HepG2 (cell line): ENCODE measurements at regions not wholly inside any gene's neighbourhood (a gene's known extent, or its start where the extent isn't known, plus 50 kb on each side); places are given as distances from the start of the nearest gene placed in this dataset.

Source experiments
- ATAC-seq: fragments of 200-7000 bp; cut with Tn5 transposase; 3 replicates; pipeline ENCODE4 v1.9.1; 2020; ENCODE audit warnings: mild to moderate bottlenecking, moderate library complexity
- BruUV-seq: library from RNA; stranded (reverse); fragments of 400-500 nt; replicated peaks from 2 replicates; lab custom pipeline; 2021; lab: Mats Ljungman, UMichigan
- CTCF ChIA-PET: fragments of 300-600 bp; formaldehyde crosslinking; extraction: SDS; loops from one replicate; lab custom pipeline; 2021; ENCODE audit warnings: low total read pairs, inconsistent platforms, low intra/inter-chr PET ratio; lab: Yijun Ruan, JAX
- POLR2A ChIA-PET: fragments of 350-600 bp; sonication (Branson Sonifier 250); formaldehyde crosslinking; loops from one replicate; lab custom pipeline; 2020; ENCODE audit warnings: antibody characterized with exemption, inconsistent platforms; lab: Yijun Ruan, JAX
- DNase-seq: peaks from one replicate; pipeline ENCODE4 v3.0.0-alpha.2; 2015; ENCODE audit warnings: low spot score
- FAIRE-seq: peaks from 3 replicates; lab custom pipeline; 2011; peaks lifted over from hg19 to GRCh38; lab: Jason Lieb, UNC
- H2AFZ ChIP-seq: one replicate; pipeline ENCODE4 v1.6.1; 2011; ENCODE audit warnings: low read length, inconsistent platforms
- H3K27ac ChIP-seq: fragments of 300-600 bp; 3 replicates; pipeline ENCODE4 v1.8.0; 2011; ENCODE audit warnings: mixed run types, mild to moderate bottlenecking, mixed read lengths, low read length, inconsistent platforms; ENCODE audit not compliant: insufficient read depth; ENCODE audit errors: extremely low read length
- H3K27me3 ChIP-seq, 2 experiments: fragments of 200-600 bp in 1 of 2; 2 replicates in 1 of 2; 3 replicates in 1 of 2; pipeline versions ENCODE4 v1.6.0 to v1.8.0; 2011; ENCODE audit warnings: low read length in 2 of 2, mild to moderate bottlenecking in 2 of 2, moderate library complexity in 2 of 2, inconsistent platforms in 1 of 2; ENCODE audit not compliant: insufficient read depth in 2 of 2, control insufficient read depth in 1 of 2
- H3K36me3 ChIP-seq, 2 experiments: fragments of 200-600 bp in 1 of 2; replicated peaks in 1 of 2; 2 replicates in 1 of 2; 3 replicates in 1 of 2; pipeline versions ENCODE4 v1.5.1 to v1.8.0; 2011; ENCODE audit warnings: low read length in 2 of 2, inconsistent platforms in 1 of 2; ENCODE audit not compliant: insufficient read depth in 2 of 2, control insufficient read depth in 1 of 2
- H3K4me1 ChIP-seq: 2 replicates; pipeline ENCODE4 v1.5.1; 2012; ENCODE audit warnings: low read length, inconsistent platforms; ENCODE audit not compliant: insufficient read depth
- H3K4me2 ChIP-seq: 2 replicates; pipeline ENCODE4 v1.6.0; 2011; ENCODE audit warnings: low read depth, low read length, inconsistent platforms
- H3K4me3 ChIP-seq, 3 experiments: fragments of 200-600 bp in 1 of 3; sonication (generic), shearing (Covaris generic) in 1 of 3; replicated peaks in 1 of 3; 2 replicates each; pipeline ENCODE4 v1.5.1; 2011 to 2016; ENCODE audit warnings: low read length in 3 of 3, inconsistent platforms in 2 of 3, low read depth in 2 of 3, mild to moderate bottlenecking in 2 of 3, control low read depth in 1 of 3, mixed read lengths in 1 of 3; ENCODE audit not compliant: insufficient read depth in 1 of 3
- H3K79me2 ChIP-seq: one replicate; pipeline ENCODE4 v1.6.1; 2011; ENCODE audit warnings: low read length, inconsistent platforms; ENCODE audit not compliant: insufficient read depth
- H3K9ac ChIP-seq: 2 replicates; pipeline ENCODE4 v1.6.0; 2011; ENCODE audit warnings: mild to moderate bottlenecking, low read depth, low read length, inconsistent platforms; ENCODE audit not compliant: insufficient read depth
- H3K9me3 ChIP-seq: 2 replicates; pipeline ENCODE4 v1.5.1; 2012; ENCODE audit warnings: mild to moderate bottlenecking, low read length
- H4K20me1 ChIP-seq: 2 replicates; pipeline ENCODE4 v1.6.0; 2011; ENCODE audit warnings: inconsistent platforms, mild to moderate bottlenecking, low read length, moderate library complexity; ENCODE audit not compliant: insufficient read depth
- ARHGAP35 ChIP-seq: sonication (generic); formaldehyde crosslinking; IDR thresholded peaks from 2 replicates; pipeline ENCODE4 v1.9.0; 2022; ENCODE audit warnings: mild to moderate bottlenecking, inconsistent platforms, moderate library complexity, missing genetic modification reagents, borderline replicate concordance
- HES4 ChIP-seq: sonication (generic); formaldehyde crosslinking; IDR thresholded peaks from 2 replicates; pipeline ENCODE4 v1.9.0; 2021; ENCODE audit warnings: mild to moderate bottlenecking, missing genetic modification reagents, borderline replicate concordance
- KMT2B ChIP-seq: IDR thresholded peaks from 2 replicates; pipeline ENCODE4 v1.6.1; 2016; ENCODE audit warnings: missing genetic modification reagents, missing compliant biosample characterization
- MAZ ChIP-seq, 2 experiments: sonication (generic) in 1 of 2; formaldehyde crosslinking in 1 of 2; IDR thresholded peaks; 2 replicates each; pipeline versions ENCODE4 v1.5.0 to v1.6.1; 2012 to 2020; ENCODE audit warnings: low read depth in 2 of 2, mild to moderate bottlenecking in 2 of 2, borderline replicate concordance in 1 of 2, improper control_type of control experiment in 1 of 2, low read length in 1 of 2, missing genetic modification reagents in 1 of 2, moderate library complexity in 1 of 2
- MXD4 ChIP-seq: IDR thresholded peaks from 2 replicates; pipeline ENCODE4 v1.6.1; 2016; ENCODE audit warnings: mild to moderate bottlenecking, missing biosample characterization, missing genetic modification reagents
- MYNN ChIP-seq: sonication (generic); formaldehyde crosslinking; IDR thresholded peaks from 2 replicates; pipeline ENCODE4 v1.4.0; 2020; ENCODE audit warnings: mild to moderate bottlenecking, low read depth, missing genetic modification reagents
- PAX8 ChIP-seq: sonication (generic); formaldehyde crosslinking; IDR thresholded peaks from 2 replicates; pipeline ENCODE4 v1.8.0; 2022; ENCODE audit warnings: mild to moderate bottlenecking, missing genetic modification reagents, borderline replicate concordance
- PHF20 ChIP-seq: sonication (generic); formaldehyde crosslinking; IDR thresholded peaks from 2 replicates; pipeline ENCODE4 v1.5.0; 2020; ENCODE audit warnings: mild to moderate bottlenecking, missing genetic modification reagents
- TP53 ChIP-seq: sonication (generic); formaldehyde crosslinking; conservative IDR thresholded peaks from 2 replicates; pipeline ENCODE4 v1.4.0; 2020; ENCODE audit warnings: missing genetic modification reagents
- ZMYM4 ChIP-seq: sonication (generic); formaldehyde crosslinking; IDR thresholded peaks from 2 replicates; pipeline ENCODE4 v1.8.1; 2023; ENCODE audit warnings: mild to moderate bottlenecking, missing genetic modification reagents
- ZNF124 ChIP-seq: sonication (generic); formaldehyde crosslinking; IDR thresholded peaks from 2 replicates; pipeline ENCODE4 v1.4.0; 2020; ENCODE audit warnings: missing genetic modification reagents
- WGBS: methylation state at CpG from one replicate; pipeline ENCODE4 v1.1.6; 2017; ENCODE audit warnings: low lambda C conversion rate; 5-methylcytosine and 5-hydroxymethylcytosine counted together
- in situ Hi-C: cut with HindIII; loops from 2 replicates; pipeline ENCODE4 v1.10.0; 2017; ENCODE audit warnings: low pct_unique_long_range_greater_than_20kb; ENCODE audit not compliant: extremely low pct_ligation_motif_present
- intact Hi-C: fragments of 100-400 bp; cut with micrococcal nuclease; formaldehyde crosslinking; loops from one replicate; pipeline ENCODE4 v1.10.0; 2022; ENCODE audit not compliant: unreplicated experiment
- TF ChIP-seq, protein P1 (sequence below): sonication (generic); formaldehyde crosslinking; IDR thresholded peaks from 2 replicates; pipeline ENCODE4 v1.5.0; 2020; ENCODE audit warnings: missing genetic modification reagents

- BruUV-seq, result no TSS peak
- no peak for FAIRE-seq
Measured at GRCh38 chr19:29431332-29431731, 94.5 kb upstream of the VSTM2B start.

GRCh38 chr19:29432677-29433076 is 93.1 kb upstream of the VSTM2B start:
- CTCF ChIA-PET, result no interaction called here
- Histone ChIP-seq H3K27ac (no peak overlapping the region), H3K36me3 (no peaks in the 10 kb centered on the region), H3K4me3 (no peak overlapping the region), H4K20me1 (no peaks in the 10 kb centered on the region), H3K4me1 (no peaks in the 10 kb centered on the region), H3K79me2 (no peaks in the 10 kb centered on the region), H3K4me2 (no peak overlapping the region), H2AFZ (no peak overlapping the region), H3K9ac (no peak overlapping the region), H3K9me3 (no peaks in the 10 kb centered on the region), H3K27me3 (no peaks in the 10 kb centered on the region; a peak in 1 of 5 replicates)
- ATAC-seq, result no peak
- TF ChIP-seq TP53 (CRISPR knock-in tag), result no peak
- TF ChIP-seq PHF20 (CRISPR knock-in tag), result no peak
- no peak for TF ChIP-seq PAX8
- TF ChIP-seq ZMYM4, result no peak
- intact Hi-C loops, result no loop called here
- in situ Hi-C loops, result no loop called here
- POLR2A ChIA-PET, result no interaction called here
- WGBS, result 0% methylated on average over 3 of the region's 5 CpGs
- no peak for DNase-seq
- BruUV-seq, result no TSS peak
- no peak for FAIRE-seq

More at GRCh38 chr19:29431332-29431731, 94.5 kb upstream of the VSTM2B start:
- no peaks in the 10 kb centered on the region for H3K9me3 ChIP-seq
- no peak overlapping the region for H2AFZ ChIP-seq
- in situ Hi-C loops (no loop called here), intact Hi-C loops (no loop called here)
- no peak overlapping the region for H3K9ac ChIP-seq
- H3K27me3 ChIP-seq, result no peaks in the 10 kb centered on the region; a peak in 1 of 5 replicates
- CTCF ChIA-PET, result no interaction called here
- DNase-seq, result no peak
- no peak overlapping the region for H3K4me2 ChIP-seq
- no peaks in the 10 kb centered on the region for H3K4me1 ChIP-seq
- H3K79me2 ChIP-seq, result no peaks in the 10 kb centered on the region
- ATAC-seq, result no peak
- H3K36me3 ChIP-seq, result no peaks in the 10 kb centered on the region
- no peak for TF ChIP-seq HES4 (CRISPR knock-in tag)
- TF ChIP-seq ARHGAP35 (CRISPR knock-in tag), result no peak
- no peak for TF ChIP-seq MAZ (IDR thresholded peaks at IDR 0.05; ENCODE audit: borderline replicate concordance, low read depth, low read length)
- no peak for TF ChIP-seq MAZ (CRISPR knock-in tag; IDR thresholded peaks at IDR 0.05; ENCODE audit: low read depth)
- no peak for TF ChIP-seq ZNF124 (CRISPR knock-in tag)
- TF ChIP-seq MYNN (CRISPR knock-in tag), result no peak
- TF ChIP-seq, protein P1, sequence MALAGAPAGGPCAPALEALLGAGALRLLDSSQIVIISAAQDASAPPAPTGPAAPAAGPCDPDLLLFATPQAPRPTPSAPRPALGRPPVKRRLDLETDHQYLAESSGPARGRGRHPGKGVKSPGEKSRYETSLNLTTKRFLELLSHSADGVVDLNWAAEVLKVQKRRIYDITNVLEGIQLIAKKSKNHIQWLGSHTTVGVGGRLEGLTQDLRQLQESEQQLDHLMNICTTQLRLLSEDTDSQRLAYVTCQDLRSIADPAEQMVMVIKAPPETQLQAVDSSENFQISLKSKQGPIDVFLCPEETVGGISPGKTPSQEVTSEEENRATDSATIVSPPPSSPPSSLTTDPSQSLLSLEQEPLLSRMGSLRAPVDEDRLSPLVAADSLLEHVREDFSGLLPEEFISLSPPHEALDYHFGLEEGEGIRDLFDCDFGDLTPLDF, result no peak
- TF ChIP-seq KMT2B (CRISPR knock-in tag), result no peak
- TF ChIP-seq MXD4 (CRISPR knock-in tag), result no peak
- no peaks in the 10 kb centered on the region for H4K20me1 ChIP-seq
- no peak overlapping the region for H3K4me3 ChIP-seq
- POLR2A ChIA-PET, result no interaction called here
- H3K27ac ChIP-seq, result no peak overlapping the region
- WGBS, result 2% methylated on average over 7 of the region's 7 CpGs
